ENCODE measurements at regions not wholly inside any gene's neighbourhood (a gene's known extent, or its start where the extent isn't known, plus 50 kb on each side); places are given as distances from the start of the nearest gene placed in this dataset.
A peak's percentile ranks its signal among the peaks of the same experiment; 100 is the strongest.
"Not testable (repeated sequence)": the region's sequence is repeated elsewhere in the genome, so short reads cannot be mapped to it uniquely, and the experiment has no call there.

GRCh38 chr5:39648848-39649227, 224.1 kb upstream of the DAB2 start:
- DNase-seq (ENCODE audit: low spot score) = no peak

DNA sequence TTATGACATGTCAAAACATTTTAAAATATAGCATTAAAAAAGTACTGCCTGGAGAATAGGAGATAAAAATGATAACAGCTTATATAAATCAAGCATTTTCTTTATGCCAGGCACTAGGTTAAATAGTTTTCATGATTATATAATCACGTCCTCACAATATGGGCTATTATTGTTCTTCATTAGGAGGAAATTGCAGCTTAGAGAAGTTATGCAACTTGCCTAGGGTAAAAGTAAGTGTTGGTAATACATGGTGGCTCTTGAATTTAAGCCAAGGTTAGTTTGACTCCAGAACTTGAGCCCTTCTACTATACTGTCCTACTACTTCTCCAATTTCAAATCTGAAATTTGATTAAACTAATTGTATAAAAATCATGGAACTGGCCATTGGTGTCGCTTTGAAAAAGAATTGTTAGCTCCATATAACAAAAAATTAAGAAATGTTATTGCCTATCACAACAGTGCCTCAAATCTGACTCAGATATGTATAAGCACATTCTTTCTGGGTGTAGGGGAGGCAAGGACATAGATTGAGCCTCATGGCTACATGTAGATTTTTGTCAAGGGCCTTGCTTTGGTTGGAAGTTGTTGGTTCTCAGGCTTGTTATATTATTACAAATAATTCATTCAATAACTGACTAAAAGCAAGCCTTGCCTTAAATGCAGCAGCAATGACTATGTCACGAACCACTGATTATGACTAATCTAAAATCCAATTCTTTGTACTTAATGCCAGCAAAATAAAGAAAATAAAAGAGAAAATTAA, 223.5 kb upstream of the DAB2 start:
- DNase-seq (ENCODE audit: low spot score) = no peak

- DNase-seq (ENCODE audit: low spot score) = no peak
Observed at GRCh38 chr5:39640552-39640951, 215.8 kb upstream of the DAB2 start.

GRCh38 chr5:39639618-39640089, 214.9 kb upstream of the DAB2 start:
- no peak for DNase-seq (ENCODE audit: low spot score)

GRCh38 chr5:39638813-39639212, 214.0 kb upstream of the DAB2 start:
- DNase-seq (ENCODE audit: low spot score) = no peak

GRCh38 chr5:39633057-39633456, 208.3 kb upstream of the DAB2 start:
- no peak for DNase-seq (ENCODE audit: low spot score)

DNA sequence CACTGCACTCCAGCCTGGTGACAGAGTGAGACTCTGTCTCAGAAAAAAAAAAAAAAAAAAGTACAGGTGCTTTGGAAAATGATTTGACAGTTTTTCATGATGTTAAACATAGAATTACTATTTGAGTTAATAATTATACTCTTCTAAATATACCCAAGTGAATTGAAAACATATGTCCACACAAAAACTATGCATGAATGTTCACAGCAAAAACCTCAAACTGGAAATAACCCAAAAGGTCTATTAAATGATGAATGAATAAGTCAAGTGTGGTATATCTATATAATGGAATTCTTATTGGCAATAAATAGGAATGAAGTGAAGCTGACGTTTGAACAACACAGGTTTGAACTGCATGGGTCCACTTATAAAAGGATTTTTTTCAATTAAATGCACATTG, 207.2 kb upstream of the DAB2 start:
- no peak for DNase-seq (ENCODE audit: low spot score)

DNA sequence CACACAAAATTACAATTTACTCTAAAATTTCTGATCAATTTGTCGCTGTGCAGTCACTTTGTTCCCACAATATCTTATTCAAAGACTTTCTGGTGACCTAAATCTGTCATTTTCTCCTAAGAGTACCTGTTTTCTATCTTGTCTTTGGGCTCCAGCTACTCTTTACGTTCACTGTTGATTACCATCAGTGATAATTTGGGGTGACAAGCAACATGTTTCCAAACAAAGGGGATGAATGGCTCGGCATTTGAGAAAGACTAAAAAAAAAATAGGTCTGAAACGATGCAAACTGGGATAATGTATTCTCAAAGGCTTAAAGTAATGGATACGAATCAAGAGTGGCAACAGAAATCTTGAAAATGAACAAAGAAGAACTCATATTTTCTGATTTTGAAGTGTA, 205.2 kb upstream of the DAB2 start:
- DNase-seq (ENCODE audit: low spot score) = no peak

GRCh38 chr5:39628348-39628747, 203.6 kb upstream of the DAB2 start:
- DNase-seq (ENCODE audit: low spot score) = no peak

- no peak for DNase-seq (ENCODE audit: low spot score)
Observed at GRCh38 chr5:39624890-39625289, 200.1 kb upstream of the DAB2 start.

- no peak for DNase-seq (ENCODE audit: low spot score)
Observed at GRCh38 chr5:39624268-39624886, 199.6 kb upstream of the DAB2 start.

GRCh38 chr5:39623291-39623865, 198.6 kb upstream of the DAB2 start:
- no peak for DNase-seq (ENCODE audit: low spot score)

DNA sequence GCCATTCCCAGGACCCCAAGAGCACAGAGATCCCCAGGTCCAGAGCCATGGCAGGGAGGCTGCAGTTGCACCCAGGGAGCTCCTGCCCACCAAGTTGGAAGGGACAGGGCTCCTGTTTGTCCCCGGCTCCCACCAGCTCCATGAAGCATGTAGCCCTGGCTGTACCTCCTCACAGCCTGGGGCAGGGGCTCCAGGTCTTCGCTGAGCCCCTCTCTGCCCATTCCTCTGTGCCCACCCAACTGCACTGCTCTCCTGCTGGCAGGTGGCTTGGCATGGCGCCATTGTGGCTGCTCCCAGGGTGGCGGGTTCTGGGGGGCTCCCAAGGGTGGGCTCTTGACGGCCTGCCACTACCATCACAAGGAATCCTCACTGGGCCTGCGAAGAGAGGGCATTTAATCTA, 197.5 kb upstream of the DAB2 start:
- DNase-seq (ENCODE audit: low spot score) = no peak

GRCh38 chr5:39619168-39619818, 194.5 kb upstream of the DAB2 start:
- DNase-seq (ENCODE audit: low spot score) = no peak

- no peak for DNase-seq (ENCODE audit: low spot score)
Observed at GRCh38 chr5:39618391-39618790, 193.6 kb upstream of the DAB2 start.

- DNase-seq (ENCODE audit: low spot score) = no peak
Observed at GRCh38 chr5:39616131-39616530, 191.4 kb upstream of the DAB2 start.

- DNase-seq (ENCODE audit: low spot score) = not testable (repeated sequence)
Observed at GRCh38 chr5:39611076-39611475, 186.3 kb upstream of the DAB2 start.

DNA sequence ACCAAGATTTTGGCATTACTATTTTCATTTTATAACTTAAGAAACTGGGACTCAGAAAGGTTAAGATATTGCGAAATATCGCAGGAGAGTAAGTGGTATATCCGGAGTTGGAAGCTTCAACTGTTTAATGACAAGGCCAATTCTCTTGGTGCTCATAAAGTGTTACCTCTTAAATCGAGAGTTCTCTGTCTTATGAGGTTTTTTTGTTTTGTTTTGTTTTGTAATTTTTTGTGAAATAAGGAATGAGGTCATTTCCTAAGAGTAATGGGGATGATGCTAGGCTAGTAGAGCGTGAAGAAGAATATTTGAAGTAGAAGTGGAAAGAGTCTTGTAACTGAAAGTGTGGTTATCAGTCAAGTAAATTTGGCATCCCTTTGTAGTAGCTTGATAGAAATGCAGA, 183.2 kb upstream of the DAB2 start:
- DNase-seq (ENCODE audit: low spot score) = peak; percentile 6

DNA sequence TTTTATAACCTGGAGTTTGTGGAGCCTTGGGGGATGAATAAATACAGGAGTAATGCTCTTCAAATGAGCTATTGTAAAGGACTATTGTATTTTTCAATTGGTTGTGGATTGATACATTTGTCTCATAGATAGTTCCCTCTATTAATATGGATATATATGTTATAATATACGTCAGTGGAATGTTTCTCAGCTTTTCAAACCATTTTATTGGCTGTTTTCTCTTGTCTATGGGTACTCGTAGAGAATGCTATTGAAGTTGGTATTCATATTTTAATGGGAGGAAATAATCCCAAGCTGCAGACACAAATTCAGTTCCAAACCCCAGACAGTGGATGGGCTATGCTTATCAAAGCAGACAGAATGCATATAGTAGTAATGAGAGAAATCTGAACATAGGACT, 181.8 kb upstream of the DAB2 start:
- no peak for DNase-seq (ENCODE audit: low spot score)

DNA sequence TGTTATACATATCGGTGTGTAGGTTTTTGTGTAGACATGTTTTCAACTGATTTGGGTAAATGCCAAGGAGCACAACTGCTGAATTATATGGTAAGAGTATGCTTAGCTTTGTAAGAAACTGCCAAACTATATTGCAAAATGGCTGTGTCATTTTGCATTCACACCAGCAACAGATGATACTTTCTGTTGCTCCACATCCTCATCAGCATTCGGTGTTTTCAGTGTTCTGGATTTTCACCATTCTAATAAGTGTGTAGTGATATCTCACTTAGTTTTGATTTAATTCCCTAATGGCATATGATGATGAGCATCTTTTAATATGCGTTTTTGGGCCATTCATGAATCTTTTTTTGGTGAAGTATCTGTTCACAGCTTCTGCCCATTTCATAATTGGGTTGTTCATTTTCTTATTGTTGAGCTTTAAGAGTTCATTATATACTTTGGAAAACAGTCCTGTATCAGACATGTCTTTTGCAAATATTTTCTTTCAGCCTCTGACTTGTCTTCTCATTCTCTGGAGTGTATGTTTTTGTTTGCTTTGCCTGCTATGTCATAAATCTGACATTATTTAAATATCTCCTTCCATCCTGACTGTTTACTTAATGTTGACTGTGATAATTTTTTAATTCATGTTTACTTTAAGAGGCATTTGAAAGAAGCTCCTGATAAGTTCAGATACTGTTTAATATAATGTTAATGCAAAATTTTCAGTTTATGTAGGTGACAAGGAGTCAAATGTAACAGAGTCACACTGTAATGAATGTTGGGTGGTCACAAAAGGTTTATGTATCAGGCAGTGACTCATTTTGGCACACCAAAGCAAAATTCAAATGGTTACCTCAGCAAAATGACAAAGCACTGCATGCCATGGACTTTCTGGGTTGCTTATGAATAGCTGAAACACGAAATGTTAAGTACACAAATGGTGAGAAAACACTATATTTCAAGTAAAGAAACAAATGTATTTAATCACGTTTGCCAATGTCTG, 181.1 kb upstream of the DAB2 start:
- no peak for DNase-seq (ENCODE audit: low spot score)

DNA sequence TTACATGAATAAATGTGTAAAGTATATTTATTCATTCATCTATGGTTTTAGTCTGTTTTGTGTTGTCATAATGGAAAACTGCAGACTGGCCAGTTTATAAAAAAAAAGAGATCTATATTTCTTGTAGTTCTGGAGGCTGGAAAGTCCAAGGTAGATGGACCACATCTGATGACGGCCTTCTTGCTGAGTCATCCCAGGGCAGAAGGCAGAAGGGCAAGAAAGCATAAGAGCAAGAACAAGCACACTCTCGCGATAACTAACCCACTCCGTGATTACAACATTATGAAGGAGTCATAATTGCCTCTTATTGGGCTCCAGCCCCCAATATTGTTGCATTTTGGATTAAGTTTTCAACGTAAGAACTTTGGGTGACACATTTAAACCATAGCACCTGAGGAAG, 180.4 kb upstream of the DAB2 start:
- DNase-seq (ENCODE audit: low spot score) = no peak

GRCh38 chr5:39604491-39604890, 179.7 kb upstream of the DAB2 start:
- no peak for DNase-seq (ENCODE audit: low spot score)

Data from NAMALWA (cell line).